ENCODE measurements at regions not wholly inside any gene's neighbourhood (a gene's known extent, or its start where the extent isn't known, plus 50 kb on each side); places are given as distances from the start of the nearest gene placed in this dataset.

- no peak for TF ChIP-seq CTCF (conservative IDR thresholded peaks at IDR 0.05; ENCODE audit: low read length)
- TF ChIP-seq EZH2phosphoT487 (IDR thresholded peaks at IDR 0.05; ENCODE audit: borderline replicate concordance): no peak
Measured at GRCh38 chr2:67883316-67884087, 179.3 kb downstream of the C1D start.
